ENCODE measurements at regions not wholly inside any gene's neighbourhood (a gene's known extent, or its start where the extent isn't known, plus 50 kb on each side); places are given as distances from the start of the nearest gene placed in this dataset.

GRCh38 chr4:82293304-82293703 is 80.5 kb downstream of the HNRNPD start (continued):
- TF ChIP-seq, protein P1, sequence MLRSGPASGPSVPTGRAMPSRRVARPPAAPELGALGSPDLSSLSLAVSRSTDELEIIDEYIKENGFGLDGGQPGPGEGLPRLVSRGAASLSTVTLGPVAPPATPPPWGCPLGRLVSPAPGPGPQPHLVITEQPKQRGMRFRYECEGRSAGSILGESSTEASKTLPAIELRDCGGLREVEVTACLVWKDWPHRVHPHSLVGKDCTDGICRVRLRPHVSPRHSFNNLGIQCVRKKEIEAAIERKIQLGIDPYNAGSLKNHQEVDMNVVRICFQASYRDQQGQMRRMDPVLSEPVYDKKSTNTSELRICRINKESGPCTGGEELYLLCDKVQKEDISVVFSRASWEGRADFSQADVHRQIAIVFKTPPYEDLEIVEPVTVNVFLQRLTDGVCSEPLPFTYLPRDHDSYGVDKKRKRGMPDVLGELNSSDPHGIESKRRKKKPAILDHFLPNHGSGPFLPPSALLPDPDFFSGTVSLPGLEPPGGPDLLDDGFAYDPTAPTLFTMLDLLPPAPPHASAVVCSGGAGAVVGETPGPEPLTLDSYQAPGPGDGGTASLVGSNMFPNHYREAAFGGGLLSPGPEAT (IDR thresholded peaks at IDR 0.05; ENCODE audit: low read depth): no peak
- TF ChIP-seq ZNF217 (IDR thresholded peaks at IDR 0.05): peak; percentile 33; the same call in 1 of the 2 replicates
- TF ChIP-seq PAX5 (IDR thresholded peaks at IDR 0.05; ENCODE audit: borderline replicate concordance, low read depth, low read length): peak; percentile 27; the same call in 1 of the 2 replicates
- peak; percentile 40; the same call in 1 of the 3 replicates for TF ChIP-seq POU2F2 (IDR thresholded peaks at IDR 0.05; ENCODE audit: borderline replicate concordance, low read depth, low read length)
- TF ChIP-seq MTA2 (IDR thresholded peaks at IDR 0.05; ENCODE audit: low read depth): peak; percentile 64; the same call in 1 of the 2 replicates
- no peak for TF ChIP-seq JUND (IDR thresholded peaks at IDR 0.05; ENCODE audit: low read depth, low read length)
- peak; percentile 52 to 55; a peak in 2 of 4 replicates for TF ChIP-seq BHLHE40 (IDR thresholded peaks at IDR 0.05; ENCODE audit: borderline replicate concordance in 1 of 2, low read depth in 2 of 2, low read length in 1 of 2)
- 0 out of 2 replicates have a peak, but pooled peaks have one; percentile 72 for TF ChIP-seq ZBED1 (IDR thresholded peaks at IDR 0.05; ENCODE audit: borderline replicate concordance)
- no peak for TF ChIP-seq GABPA (IDR thresholded peaks at IDR 0.05; ENCODE audit: low read depth)
- TF ChIP-seq POLR2AphosphoS5 (IDR thresholded peaks at IDR 0.05; ENCODE audit: low read length): no peak
- TF ChIP-seq, protein P2, sequence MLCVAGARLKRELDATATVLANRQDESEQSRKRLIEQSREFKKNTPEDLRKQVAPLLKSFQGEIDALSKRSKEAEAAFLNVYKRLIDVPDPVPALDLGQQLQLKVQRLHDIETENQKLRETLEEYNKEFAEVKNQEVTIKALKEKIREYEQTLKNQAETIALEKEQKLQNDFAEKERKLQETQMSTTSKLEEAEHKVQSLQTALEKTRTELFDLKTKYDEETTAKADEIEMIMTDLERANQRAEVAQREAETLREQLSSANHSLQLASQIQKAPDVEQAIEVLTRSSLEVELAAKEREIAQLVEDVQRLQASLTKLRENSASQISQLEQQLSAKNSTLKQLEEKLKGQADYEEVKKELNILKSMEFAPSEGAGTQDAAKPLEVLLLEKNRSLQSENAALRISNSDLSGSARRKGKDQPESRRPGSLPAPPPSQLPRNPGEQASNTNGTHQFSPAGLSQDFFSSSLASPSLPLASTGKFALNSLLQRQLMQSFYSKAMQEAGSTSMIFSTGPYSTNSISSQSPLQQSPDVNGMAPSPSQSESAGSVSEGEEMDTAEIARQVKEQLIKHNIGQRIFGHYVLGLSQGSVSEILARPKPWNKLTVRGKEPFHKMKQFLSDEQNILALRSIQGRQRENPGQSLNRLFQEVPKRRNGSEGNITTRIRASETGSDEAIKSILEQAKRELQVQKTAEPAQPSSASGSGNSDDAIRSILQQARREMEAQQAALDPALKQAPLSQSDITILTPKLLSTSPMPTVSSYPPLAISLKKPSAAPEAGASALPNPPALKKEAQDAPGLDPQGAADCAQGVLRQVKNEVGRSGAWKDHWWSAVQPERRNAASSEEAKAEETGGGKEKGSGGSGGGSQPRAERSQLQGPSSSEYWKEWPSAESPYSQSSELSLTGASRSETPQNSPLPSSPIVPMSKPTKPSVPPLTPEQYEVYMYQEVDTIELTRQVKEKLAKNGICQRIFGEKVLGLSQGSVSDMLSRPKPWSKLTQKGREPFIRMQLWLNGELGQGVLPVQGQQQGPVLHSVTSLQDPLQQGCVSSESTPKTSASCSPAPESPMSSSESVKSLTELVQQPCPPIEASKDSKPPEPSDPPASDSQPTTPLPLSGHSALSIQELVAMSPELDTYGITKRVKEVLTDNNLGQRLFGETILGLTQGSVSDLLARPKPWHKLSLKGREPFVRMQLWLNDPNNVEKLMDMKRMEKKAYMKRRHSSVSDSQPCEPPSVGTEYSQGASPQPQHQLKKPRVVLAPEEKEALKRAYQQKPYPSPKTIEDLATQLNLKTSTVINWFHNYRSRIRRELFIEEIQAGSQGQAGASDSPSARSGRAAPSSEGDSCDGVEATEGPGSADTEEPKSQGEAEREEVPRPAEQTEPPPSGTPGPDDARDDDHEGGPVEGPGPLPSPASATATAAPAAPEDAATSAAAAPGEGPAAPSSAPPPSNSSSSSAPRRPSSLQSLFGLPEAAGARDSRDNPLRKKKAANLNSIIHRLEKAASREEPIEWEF (IDR thresholded peaks at IDR 0.05; ENCODE audit: insufficient replicate concordance, low read depth, low read length): no peak
- TF ChIP-seq SIX5 (IDR thresholded peaks at IDR 0.05; ENCODE audit: low read depth, low read length, severe bottlenecking): no peak
- peak; percentile 56; the same call in 1 of the 2 replicates for TF ChIP-seq JUNB (IDR thresholded peaks at IDR 0.05)
- TF ChIP-seq CREM (IDR thresholded peaks at IDR 0.05; ENCODE audit: low read depth): peak; percentile 23; the same call in 1 of the 2 replicates
- TF ChIP-seq ELK1 (IDR thresholded peaks at IDR 0.05; ENCODE audit: low read depth, low read length): no peak
- no peak for TF ChIP-seq SRF (IDR thresholded peaks at IDR 0.05; ENCODE audit: low read depth in 2 of 2, low read length in 2 of 2)
- peak; percentile 91; the same call in 1 of the 2 replicates for TF ChIP-seq MTA3 (IDR thresholded peaks at IDR 0.05; ENCODE audit: borderline replicate concordance, low read length)
- TF ChIP-seq NFIC (IDR thresholded peaks at IDR 0.05; ENCODE audit: low read depth, low read length): peak; percentile 87

Data from GM12878 (cell line).